ENCODE measurements at regions not wholly inside any gene's neighbourhood (a gene's known extent, or its start where the extent isn't known, plus 50 kb on each side); places are given as distances from the start of the nearest gene placed in this dataset.

- no peak for TF ChIP-seq CTCF (optimal IDR thresholded peaks at IDR 0.05 in 1 of 3, IDR thresholded peaks at IDR 0.05 in 1 of 3, conservative IDR thresholded peaks at IDR 0.05 in 1 of 3; ENCODE audit: extremely low read depth in 1 of 3, insufficient read depth in 2 of 3, low read length in 3 of 3)
- TF ChIP-seq EZH2 (IDR thresholded peaks at IDR 0.05; ENCODE audit: low read length): no peak
Measured at GRCh38 chr2:108073415-108074072, 87.2 kb downstream of the SLC5A7 start.
